Renal cortical epithelial cell (primary cell): ENCODE measurements at regions not wholly inside any gene's neighbourhood (a gene's known extent, or its start where the extent isn't known, plus 50 kb on each side); places are given as distances from the start of the nearest gene placed in this dataset.

ENCODE experiments used
- DNase-seq: peaks from one replicate; pipeline ENCODE4 v3.0.0-alpha.2; 2011; ENCODE audit warnings: low read depth

- DNase-seq, result no peak
Measured at GRCh38 chr17:65366102-65366844, 195.2 kb downstream of the AXIN2 start.

DNA sequence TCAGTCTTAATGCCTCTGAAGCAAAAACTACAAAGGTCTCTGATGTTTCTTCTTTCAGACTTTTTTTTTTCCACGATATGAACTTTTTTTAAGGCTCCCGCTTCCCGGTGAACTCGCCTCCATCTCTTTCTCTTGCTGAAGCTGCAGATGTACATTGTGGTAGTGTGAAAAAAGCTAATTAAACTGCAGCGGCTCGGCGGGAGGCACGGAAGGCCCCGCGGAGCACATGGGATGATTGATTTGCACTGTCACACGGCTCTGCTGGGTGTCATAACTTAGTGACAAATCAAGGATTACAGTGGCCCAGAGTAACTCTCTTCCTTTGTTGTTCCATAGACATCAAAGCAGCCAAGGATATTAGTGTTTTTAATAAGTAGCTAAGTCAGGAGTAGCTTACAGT lies 196.3 kb downstream of the AXIN2 start:
- DNase-seq, result no peak

- no peak for DNase-seq
Measured at GRCh38 chr17:65364438-65364837, 197.0 kb downstream of the AXIN2 start.

DNA sequence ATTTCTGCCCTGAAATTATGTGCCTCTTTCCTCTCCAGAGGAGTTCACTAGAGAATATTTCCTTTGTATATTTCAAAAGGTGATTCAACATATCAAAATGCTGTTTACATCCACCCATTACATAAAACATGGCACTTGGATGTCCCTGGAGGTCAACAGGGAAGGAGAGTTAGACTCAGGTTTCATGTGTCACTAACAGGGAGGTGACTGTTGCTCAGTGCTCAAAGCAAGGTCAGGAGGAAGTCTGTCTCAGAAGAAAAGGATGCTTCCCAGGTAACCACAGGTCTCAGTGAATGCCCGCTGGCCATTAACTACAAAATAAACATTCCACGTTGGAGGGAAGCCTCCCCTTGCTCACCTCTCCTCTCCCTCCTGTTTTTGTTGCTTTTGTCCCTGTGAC lies 198.6 kb downstream of the AXIN2 start:
- DNase-seq, result peak; percentile 62

DNA sequence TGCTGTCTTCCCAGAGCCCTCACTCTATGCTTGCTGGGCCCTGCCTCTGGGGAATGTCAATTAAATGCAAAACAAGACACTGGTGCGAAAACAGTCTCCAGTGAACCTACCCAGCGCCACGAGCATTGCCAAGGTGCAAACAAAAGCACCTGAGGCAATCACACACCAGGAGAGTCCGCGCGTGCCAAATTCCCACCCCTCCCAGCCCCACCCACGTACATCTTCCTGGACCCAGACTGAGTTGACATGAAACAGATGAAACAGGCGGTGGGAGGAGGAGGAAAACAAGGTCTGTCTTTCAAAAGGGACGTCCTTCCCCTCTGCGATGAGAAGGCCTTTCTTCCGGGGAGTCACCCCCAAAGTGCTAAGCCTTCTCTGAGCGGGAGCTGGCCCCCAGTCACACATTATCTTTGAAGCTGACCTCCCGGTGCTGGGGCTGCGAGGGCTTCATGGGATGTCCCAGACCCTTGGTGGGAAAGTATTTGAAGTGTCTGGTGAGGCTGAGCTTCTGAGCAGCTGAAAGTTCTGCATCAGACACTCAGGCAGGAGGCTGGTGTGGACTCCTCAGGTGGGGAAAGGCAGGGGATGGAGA lies 200.4 kb downstream of the AXIN2 start:
- DNase-seq, result no peak

GRCh38 chr17:65359016-65359415 lies 202.4 kb downstream of the AXIN2 start:
- peak; percentile 91 for DNase-seq

DNA sequence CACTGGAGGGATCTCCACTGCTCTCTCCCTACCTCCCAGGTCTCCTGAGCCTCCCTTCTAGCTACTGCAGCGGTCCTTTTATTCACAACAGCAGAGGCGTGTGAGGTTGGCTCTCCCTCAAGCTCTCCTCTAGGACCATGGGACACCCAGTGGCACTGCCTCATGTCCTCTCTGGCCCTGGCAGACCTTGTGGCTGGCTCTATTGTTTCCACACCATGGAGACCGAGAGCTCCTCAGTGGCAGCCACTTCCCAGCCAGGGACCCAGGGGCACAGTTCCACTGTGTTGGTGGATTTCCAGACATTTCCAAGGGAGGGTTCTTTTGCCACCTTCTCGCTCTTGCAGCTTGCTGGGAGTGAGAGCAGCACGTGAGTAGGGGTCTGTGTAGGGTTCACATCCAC lies 204.9 kb downstream of the AXIN2 start:
- DNase-seq, result no peak

DNA sequence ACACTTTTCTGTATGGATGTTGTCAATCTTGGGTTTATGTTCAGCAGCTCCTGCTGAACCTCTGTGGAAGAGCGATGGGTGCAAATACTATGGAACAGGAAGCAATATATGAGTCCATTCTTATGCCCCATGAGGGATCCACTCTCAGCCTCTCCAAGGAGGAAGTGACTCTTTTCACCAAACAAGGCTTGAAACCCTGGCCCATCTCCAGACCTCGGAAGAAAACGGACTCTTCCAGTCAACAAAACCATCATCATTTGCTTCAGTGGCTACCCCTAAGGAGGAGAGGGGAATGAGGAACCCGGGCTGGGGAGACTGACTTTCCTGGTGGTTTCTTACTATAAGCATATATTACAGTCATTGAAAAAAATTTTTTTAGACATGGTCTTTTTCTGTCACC lies 206.2 kb downstream of the AXIN2 start:
- DNase-seq, result peak; percentile 9

DNA sequence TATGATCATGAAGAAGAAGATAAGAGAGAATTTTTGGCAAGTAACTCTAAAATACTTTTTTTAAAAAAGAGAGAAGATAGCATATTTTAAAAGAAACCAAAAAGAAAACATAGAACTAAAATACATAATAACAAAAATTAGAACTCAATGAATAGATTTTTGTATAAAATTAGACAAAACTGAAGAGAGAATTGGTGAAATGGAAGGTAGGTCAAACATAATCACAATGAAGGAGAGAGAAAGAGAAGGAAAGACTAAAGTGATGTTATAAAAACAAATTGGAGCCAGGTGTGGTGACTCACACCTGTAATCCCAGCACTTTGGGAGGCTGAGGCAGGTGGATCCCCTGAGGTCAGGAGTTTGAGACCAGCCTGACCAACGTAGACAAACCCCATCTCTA lies 211.5 kb downstream of the AXIN2 start:
- no peak for DNase-seq

GRCh38 chr17:65346166-65346565 lies 209.0 kb downstream of the RGS9 start:
- peak; percentile 7 for DNase-seq

- DNase-seq, result no peak
Measured at GRCh38 chr17:65345261-65346005, 208.3 kb downstream of the RGS9 start.

DNA sequence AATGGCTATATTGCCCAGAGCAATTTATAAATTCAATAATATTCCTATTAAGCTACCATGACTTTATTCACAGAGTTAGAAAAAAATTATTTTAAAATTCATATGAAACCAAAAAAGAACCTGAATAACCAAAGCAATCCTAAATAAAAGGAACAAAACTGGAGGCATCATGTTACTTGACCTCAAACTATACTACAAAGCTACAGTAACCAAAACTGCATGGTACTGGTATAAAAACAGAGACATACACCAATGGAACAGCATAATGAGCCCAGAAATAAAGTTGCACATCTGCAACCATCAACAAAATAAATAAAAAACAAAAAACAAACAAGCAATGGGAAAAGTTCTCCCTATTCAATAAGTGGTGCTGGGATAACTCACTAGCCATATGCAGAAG lies 203.2 kb downstream of the RGS9 start:
- DNase-seq, result no peak

- peak; percentile 41 for DNase-seq
Measured at GRCh38 chr17:65334406-65334805, 197.2 kb downstream of the RGS9 start.

GRCh38 chr17:65332779-65333178 lies 195.6 kb downstream of the RGS9 start:
- DNase-seq, result no peak

DNA sequence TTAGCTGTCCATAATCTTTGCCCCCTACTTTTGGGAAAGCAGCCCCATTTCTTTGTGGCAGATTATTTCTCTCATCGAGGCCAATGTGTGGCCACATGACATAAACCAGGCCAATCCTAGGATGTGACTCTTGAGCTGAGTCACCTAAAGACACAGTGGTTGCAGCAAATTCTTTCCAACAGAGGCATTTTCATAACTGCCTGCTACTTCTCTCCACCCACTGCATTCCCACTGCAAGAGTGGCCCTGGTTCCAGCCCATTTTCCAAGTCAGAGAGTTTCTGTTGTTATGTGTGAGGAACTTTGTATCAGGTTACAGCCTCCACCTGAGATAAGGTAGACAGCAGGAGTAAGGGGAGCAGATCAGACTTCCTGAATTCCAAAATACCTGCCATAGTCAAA lies 195.2 kb downstream of the RGS9 start:
- peak; percentile 35 for DNase-seq

GRCh38 chr17:65328567-65328966 lies 191.4 kb downstream of the RGS9 start:
- no peak for DNase-seq

GRCh38 chr17:65324611-65325342 lies 187.6 kb downstream of the RGS9 start:
- no peak for DNase-seq

DNA sequence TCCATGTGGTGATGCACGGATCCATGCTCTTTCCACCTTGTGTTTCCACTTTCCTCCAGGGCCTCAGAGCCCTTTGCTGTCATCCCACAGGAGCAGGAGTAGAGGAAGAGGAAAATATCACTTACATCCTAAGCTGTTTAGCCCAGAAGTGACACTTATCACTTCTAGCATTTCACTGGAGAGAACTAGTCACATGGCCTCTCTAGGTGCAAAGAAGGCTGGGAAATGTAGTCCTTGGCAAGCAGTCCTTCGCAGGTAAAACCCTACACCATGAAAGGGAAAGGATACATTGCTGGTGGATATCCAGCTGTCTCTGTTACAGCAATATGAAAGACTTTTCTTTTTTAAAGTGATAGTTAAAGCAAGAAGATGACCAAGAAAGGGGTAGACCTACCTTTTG lies 185.9 kb downstream of the RGS9 start:
- no peak for DNase-seq

GRCh38 chr17:65320820-65321219 lies 183.7 kb downstream of the RGS9 start:
- DNase-seq, result no peak

DNA sequence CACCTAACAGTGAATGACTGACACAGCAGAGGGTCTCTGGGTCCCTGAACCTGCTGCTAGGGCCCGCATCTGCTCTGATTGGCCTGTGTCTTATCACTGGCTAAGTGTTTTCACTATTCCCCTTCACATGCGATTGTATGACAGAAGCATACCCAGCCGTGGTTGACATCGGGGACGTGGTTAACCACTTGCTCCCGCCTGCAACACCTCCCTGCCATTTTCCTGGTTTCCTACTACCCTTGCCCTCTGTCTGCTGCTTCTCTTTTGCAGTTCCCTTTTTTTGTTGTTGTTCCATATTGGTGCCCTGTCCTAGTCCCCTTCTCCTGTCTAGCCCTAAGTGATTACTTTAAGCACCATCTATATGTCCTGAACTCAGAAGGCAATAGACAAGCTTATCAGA lies 177.0 kb downstream of the RGS9 start:
- DNase-seq, result no peak

- DNase-seq, result no peak
Measured at GRCh38 chr17:65312718-65313377, 175.7 kb downstream of the RGS9 start.

- no peak for DNase-seq
Measured at GRCh38 chr17:65311261-65311660, 174.1 kb downstream of the RGS9 start.
